ENCODE measurements at regions not wholly inside any gene's neighbourhood (a gene's known extent, or its start where the extent isn't known, plus 50 kb on each side); places are given as distances from the start of the nearest gene placed in this dataset.
"Not testable (repeated sequence)": the region's sequence is repeated elsewhere in the genome, so short reads cannot be mapped to it uniquely, and the experiment has no call there.

GRCh38 chr16:17568239-17568638 is 97.5 kb upstream of the XYLT1 start:
- DNase-seq, result no peak

GRCh38 chr16:17567455-17567854 is 96.7 kb upstream of the XYLT1 start:
- DNase-seq, result no peak

- no peak for DNase-seq
These were observed 96.1 kb upstream of the XYLT1 start for GRCh38 chr16:17566656-17567450.

GRCh38 chr16:17566075-17566474 is 95.3 kb upstream of the XYLT1 start:
- DNase-seq, result no peak

- no peak for DNase-seq
These were observed 94.8 kb upstream of the XYLT1 start for GRCh38 chr16:17565605-17566004.

- DNase-seq, result no peak
These were observed 94.1 kb upstream of the XYLT1 start for GRCh38 chr16:17564856-17565255.

- no peak for DNase-seq
These were observed 92.7 kb upstream of the XYLT1 start for GRCh38 chr16:17563323-17564091.

GRCh38 chr16:17561056-17561455 is 90.3 kb upstream of the XYLT1 start:
- no peak for DNase-seq

- no peak for DNase-seq
These were observed 89.8 kb upstream of the XYLT1 start for GRCh38 chr16:17560548-17560947.

GRCh38 chr16:17559394-17559793 is 88.6 kb upstream of the XYLT1 start:
- no peak for DNase-seq

GRCh38 chr16:17557949-17558348 is 87.2 kb upstream of the XYLT1 start:
- no peak for DNase-seq

- no peak for DNase-seq
These were observed 86.7 kb upstream of the XYLT1 start for GRCh38 chr16:17557480-17557879.

GRCh38 chr16:17556276-17557052 is 85.7 kb upstream of the XYLT1 start:
- peak; percentile 68 for DNase-seq

GRCh38 chr16:17555176-17555575 is 84.4 kb upstream of the XYLT1 start:
- DNase-seq, result no peak

- DNase-seq, result no peak
These were observed 81.6 kb upstream of the XYLT1 start for GRCh38 chr16:17552351-17552750.

GRCh38 chr16:17551682-17552081 is 80.9 kb upstream of the XYLT1 start:
- DNase-seq, result not testable (repeated sequence)

- DNase-seq, result no peak
These were observed 78.1 kb upstream of the XYLT1 start for GRCh38 chr16:17548825-17549224.

- peak; percentile 17 for DNase-seq
These were observed 74.0 kb upstream of the XYLT1 start for GRCh38 chr16:17544785-17545184.

GRCh38 chr16:17544304-17544703 is 73.5 kb upstream of the XYLT1 start:
- no peak for DNase-seq

- DNase-seq, result no peak
These were observed 72.3 kb upstream of the XYLT1 start for GRCh38 chr16:17543073-17543472.

- no peak for DNase-seq
These were observed 70.6 kb upstream of the XYLT1 start for GRCh38 chr16:17541324-17541723.

GRCh38 chr16:17538927-17539326 is 68.2 kb upstream of the XYLT1 start:
- no peak for DNase-seq

GRCh38 chr16:17532338-17532995 is 61.7 kb upstream of the XYLT1 start:
- peak; percentile 12 for DNase-seq

Measured in hematopoietic multipotent progenitor cell treated with erythropoietin and hydrocortisone succinate and interleukin-3 and kit ligand, for 4 days (in vitro differentiated cells).